ENCODE measurements at regions not wholly inside any gene's neighbourhood (a gene's known extent, or its start where the extent isn't known, plus 50 kb on each side); places are given as distances from the start of the nearest gene placed in this dataset.

- Histone ChIP-seq H3K36me3 (ENCODE audit: control insufficient read depth in 2 of 2, insufficient read depth in 1 of 2, low read length in 2 of 2) (no peaks in the 10 kb centered on the region), H3K27ac (ENCODE audit: extremely low read depth, low read depth, low read length) (no peak overlapping the region), H3K4me1 (ENCODE audit: control insufficient read depth, insufficient read depth, low read length) (peaks cover 8% of the 10 kb centered on the region), H3K4me3 (ENCODE audit: low read depth, low read length) (no peak overlapping the region), H3K9me3 (ENCODE audit: control insufficient read depth, insufficient read depth, low read depth, low read length) (no peaks in the 10 kb centered on the region)
- CTCF ChIA-PET = no interaction called here
- TF ChIP-seq YY2 (tag by site-specific recombination; IDR thresholded peaks at IDR 0.05) = no peak
- TF ChIP-seq ZNF701 (tag by site-specific recombination; IDR thresholded peaks at IDR 0.05) = no peak
- no peak for TF ChIP-seq ZNF121 (tag by site-specific recombination; IDR thresholded peaks at IDR 0.05)
- no peak for TF ChIP-seq ZNF292 (tag by site-specific recombination; IDR thresholded peaks at IDR 0.05; ENCODE audit: borderline replicate concordance, low read depth)
- TF ChIP-seq ZNF133 (tag by site-specific recombination; IDR thresholded peaks at IDR 0.05) = no peak
- no peak for TF ChIP-seq ZNF398 (tag by site-specific recombination; IDR thresholded peaks at IDR 0.05)
- no peak for TF ChIP-seq KLF17 (tag by site-specific recombination; IDR thresholded peaks at IDR 0.05)
- no peak for TF ChIP-seq HIC1 (tag by site-specific recombination; IDR thresholded peaks at IDR 0.05)
- TF ChIP-seq FEZF1 (tag by site-specific recombination; IDR thresholded peaks at IDR 0.05) = no peak
- no peak for TF ChIP-seq ZNF302 (tag by site-specific recombination; IDR thresholded peaks at IDR 0.05; ENCODE audit: low read depth)
- POLR2A ChIA-PET = no interaction called here
These were observed 98.6 kb upstream of the HDAC9 start for GRCh38 chr7:18396953-18397352.

- CTCF ChIA-PET = interaction anchor here (1.1 kb wide), 2 partner anchors 209 to 1123 kb away, joined by 4 to 5 read pairs; no protein-coding TSS in a partner anchor
- Histone ChIP-seq H3K36me3 (ENCODE audit: control insufficient read depth in 2 of 2, insufficient read depth in 1 of 2, low read length in 2 of 2) (no peaks in the 10 kb centered on the region), H3K4me1 (ENCODE audit: control insufficient read depth, insufficient read depth, low read length) (peaks cover 3% of the 10 kb centered on the region; the same call in 1 of the 2 replicates), H3K27ac (ENCODE audit: extremely low read depth, low read depth, low read length) (no peak overlapping the region), H3K4me3 (ENCODE audit: low read depth, low read length) (no peak overlapping the region), H3K9me3 (ENCODE audit: control insufficient read depth, insufficient read depth, low read depth, low read length) (no peaks in the 10 kb centered on the region)
- POLR2A ChIA-PET = no interaction called here
- no peak for TF ChIP-seq ZNF585B (tag by site-specific recombination; IDR thresholded peaks at IDR 0.05)
- TF ChIP-seq CTCF (tag by site-specific recombination; IDR thresholded peaks at IDR 0.05) = no peak
- TF ChIP-seq ZFHX2 (tag by site-specific recombination; conservative IDR thresholded peaks at IDR 0.05) = no peak
- TF ChIP-seq ZNF449 (tag by site-specific recombination; IDR thresholded peaks at IDR 0.05) = no peak
- TF ChIP-seq ZSCAN4 (tag by site-specific recombination; IDR thresholded peaks at IDR 0.05) = no peak
- no peak for TF ChIP-seq GFI1B (tag by site-specific recombination; IDR thresholded peaks at IDR 0.05)
- TF ChIP-seq ZSCAN5A (tag by site-specific recombination; IDR thresholded peaks at IDR 0.05) = no peak
- TF ChIP-seq ZNF248 (tag by site-specific recombination; IDR thresholded peaks at IDR 0.05) = no peak
- TF ChIP-seq AEBP2 (tag by site-specific recombination; IDR thresholded peaks at IDR 0.05; ENCODE audit: borderline replicate concordance) = no peak
- no peak for TF ChIP-seq ZNF221 (tag by site-specific recombination; IDR thresholded peaks at IDR 0.05; ENCODE audit: borderline replicate concordance)
These were observed 95.9 kb upstream of the HDAC9 start for GRCh38 chr7:18399436-18400235.
